H1 (cell line): ENCODE measurements at regions not wholly inside any gene's neighbourhood (a gene's known extent, or its start where the extent isn't known, plus 50 kb on each side); places are given as distances from the start of the nearest gene placed in this dataset.

Experiments
- CTCF ChIA-PET: fragments of 300-600 bp; sonication (Branson Sonifier 250); formaldehyde crosslinking; loops from one replicate; lab custom pipeline; 2021; ENCODE audit not compliant: partially characterized antibody; lab: Charles Lee
- POLR2A ChIA-PET: fragments of 300-600 bp; sonication (Branson Sonifier 250); formaldehyde crosslinking; loops from one replicate; lab custom pipeline; 2021; ENCODE audit warnings: inconsistent platforms; ENCODE audit not compliant: partially characterized antibody; lab: Charles Lee
- DNase-seq, 2 experiments: peaks; one replicate each; pipeline versions ENCODE4 v3.0.0 to v3.0.0-alpha.2; 2010 to 2022; ENCODE audit warnings: low spot score in 2 of 2, low read depth in 1 of 2, mixed read lengths in 1 of 2
- FAIRE-seq: peaks from 2 replicates; lab custom pipeline; 2011; peaks lifted over from hg19 to GRCh38; lab: Jason Lieb, UNC
- H2AFZ ChIP-seq: 2 replicates; pipeline ENCODE4 v1.8.1; 2012; ENCODE audit warnings: low read length, inconsistent platforms
- H2AK5ac ChIP-seq: 2 replicates; pipeline ENCODE4 v1.6.1; 2013; ENCODE audit warnings: low read depth, low read length
- H2BK120ac ChIP-seq: replicated peaks from 2 replicates; pipeline ENCODE3; 2013; ENCODE audit warnings: low read depth, low read length, inconsistent platforms
- H2BK12ac ChIP-seq: 2 replicates; pipeline ENCODE4 v1.6.1; 2013; ENCODE audit warnings: low read depth, low read length
- H2BK15ac ChIP-seq: 2 replicates; pipeline ENCODE4 v1.6.1; 2013; ENCODE audit warnings: low read length
- H2BK20ac ChIP-seq: 2 replicates; pipeline ENCODE4 v1.6.1; 2013; ENCODE audit warnings: low read length
- H2BK5ac ChIP-seq: 2 replicates; pipeline ENCODE4 v1.6.1; 2013; ENCODE audit warnings: low read depth, low read length
- H3K14ac ChIP-seq: 2 replicates; pipeline ENCODE4 v1.6.1; 2013; ENCODE audit warnings: inconsistent platforms; ENCODE audit not compliant: insufficient read length
- H3K18ac ChIP-seq: 2 replicates; pipeline ENCODE4 v1.6.1; 2013; ENCODE audit warnings: low read length; ENCODE audit errors: extremely low read depth
- H3K23ac ChIP-seq: 2 replicates; pipeline ENCODE4 v1.6.1; 2013; ENCODE audit warnings: inconsistent platforms; ENCODE audit not compliant: insufficient read length
- H3K23me2 ChIP-seq: 2 replicates; pipeline ENCODE4 v1.6.1; 2013; ENCODE audit warnings: low read depth, low read length
- H3K27ac ChIP-seq: 2 replicates; pipeline ENCODE4 v1.6.1; 2011; ENCODE audit warnings: low read depth, low read length, inconsistent platforms
- H3K27me3 ChIP-seq, 4 experiments: replicated peaks in 1 of 4; 1 replicate in 1 of 4; 2 replicates in 3 of 4; pipeline versions ENCODE4 v1.6.1 to v1.8.1; 2011 to 2013; ENCODE audit warnings: low read length in 3 of 4, mild to moderate bottlenecking in 3 of 4, inconsistent platforms in 2 of 4, mixed read lengths in 2 of 4, moderate library complexity in 1 of 4; ENCODE audit not compliant: control insufficient read depth in 3 of 4, insufficient read depth in 3 of 4; ENCODE audit errors: extremely low read depth in 1 of 4
- H3K36me3 ChIP-seq, 4 experiments: 2 replicates each; pipeline versions ENCODE4 v1.6.1 to v1.8.1; 2011 to 2013; ENCODE audit warnings: mild to moderate bottlenecking in 4 of 4, low read length in 3 of 4, moderate library complexity in 2 of 4, control low read depth in 1 of 4, inconsistent platforms in 1 of 4; ENCODE audit not compliant: insufficient read depth in 4 of 4, control insufficient read depth in 2 of 4
- H3K4ac ChIP-seq: replicated peaks from 2 replicates; pipeline ENCODE3; 2013; ENCODE audit warnings: low read length, low read depth, mixed read lengths, inconsistent platforms; ENCODE audit not compliant: insufficient read length
- H3K4me1 ChIP-seq, 4 experiments: replicated peaks in 1 of 4; 1 replicate in 1 of 4; 2 replicates in 3 of 4; pipeline versions ENCODE4 v1.6.1 to v1.8.1; 2011 to 2013; ENCODE audit warnings: low read length in 3 of 4, inconsistent platforms in 2 of 4, mixed read lengths in 1 of 4; ENCODE audit not compliant: insufficient read depth in 4 of 4, control insufficient read depth in 3 of 4
- H3K4me2 ChIP-seq, 2 experiments: 2 replicates each; pipeline versions ENCODE4 v1.6.1 to v1.8.1; 2011 to 2013; ENCODE audit warnings: low read depth in 2 of 2, low read length in 2 of 2, control low read depth in 1 of 2, inconsistent platforms in 1 of 2, mild to moderate bottlenecking in 1 of 2; ENCODE audit not compliant: insufficient read depth in 1 of 2
- H3K4me3 ChIP-seq, 4 experiments: fragments of 200-600, 300-600 bp in 1 of 4; sonication (generic), shearing (Covaris generic), sonication (Bioruptor Twin) in 1 of 4; 2 replicates each; pipeline versions ENCODE4 v1.5.1 to v1.8.1; 2011 to 2016; ENCODE audit warnings: low read length in 4 of 4, low read depth in 3 of 4, control low read depth in 2 of 4, inconsistent platforms in 2 of 4, mild to moderate bottlenecking in 2 of 4, mixed read lengths in 1 of 4, moderate library complexity in 1 of 4; ENCODE audit not compliant: insufficient read depth in 2 of 4; ENCODE audit errors: extremely low read depth in 1 of 4
- H3K56ac ChIP-seq: replicated peaks from 2 replicates; pipeline ENCODE3; 2013; ENCODE audit warnings: low read depth, mild to moderate bottlenecking, mixed read lengths, low read length, inconsistent platforms; ENCODE audit not compliant: insufficient read length
- H3K79me1 ChIP-seq: 2 replicates; pipeline ENCODE4 v1.6.1; 2013; ENCODE audit warnings: low read depth, low read length, control low read depth
- H3K79me2 ChIP-seq, 2 experiments: 2 replicates each; pipeline versions ENCODE4 v1.6.1 to v1.8.1; 2012 to 2013; ENCODE audit warnings: low read length in 2 of 2, mild to moderate bottlenecking in 2 of 2, inconsistent platforms in 1 of 2; ENCODE audit not compliant: insufficient read depth in 2 of 2, control insufficient read depth in 1 of 2
- H3K9ac ChIP-seq, 4 experiments: replicated peaks in 1 of 4; 1 replicate in 1 of 4; 2 replicates in 3 of 4; pipeline versions ENCODE4 v1.6.1 to v1.8.1; 2011 to 2013; ENCODE audit warnings: low read depth in 3 of 4, low read length in 3 of 4, control low read depth in 2 of 4, mild to moderate bottlenecking in 2 of 4, moderate library complexity in 2 of 4, inconsistent platforms in 1 of 4; ENCODE audit errors: extremely low read depth in 1 of 4
- H3K9me3 ChIP-seq, 2 experiments: 2 replicates each; pipeline versions ENCODE4 v1.6.1 to v1.8.1; 2012 to 2013; ENCODE audit warnings: mild to moderate bottlenecking in 2 of 2, moderate library complexity in 2 of 2, control low read depth in 1 of 2, inconsistent platforms in 1 of 2, low read depth in 1 of 2, low read length in 1 of 2, mixed read lengths in 1 of 2; ENCODE audit not compliant: insufficient read depth in 2 of 2
- H4K20me1 ChIP-seq, 2 experiments: replicated peaks in 1 of 2; 2 replicates each; pipeline versions ENCODE3 to v1.8.1; 2011 to 2013; ENCODE audit warnings: inconsistent platforms in 2 of 2, low read length in 2 of 2, mild to moderate bottlenecking in 1 of 2; ENCODE audit not compliant: insufficient read depth in 2 of 2, control insufficient read depth in 1 of 2
- H4K5ac ChIP-seq: 2 replicates; pipeline ENCODE4 v1.6.1; 2013; ENCODE audit warnings: low read length, low read depth, mixed read lengths, inconsistent platforms; ENCODE audit not compliant: insufficient read length
- H4K8ac ChIP-seq: 2 replicates; pipeline ENCODE4 v1.8.0; 2013; ENCODE audit warnings: mild to moderate bottlenecking, moderate library complexity, low read length, inconsistent platforms; ENCODE audit not compliant: insufficient read depth; ENCODE audit errors: extremely low read depth
- H4K91ac ChIP-seq: replicated peaks from 2 replicates; pipeline ENCODE3; 2013; ENCODE audit warnings: low read length, mixed read lengths, inconsistent platforms; ENCODE audit not compliant: insufficient read length
- CBX5 ChIP-seq: fragments of 300-800, 300-1000 bp; sonication (generic); IDR thresholded peaks from 2 replicates; pipeline ENCODE4 v1.7.1; 2016; ENCODE audit warnings: antibody characterized with exemption, low read length, low read depth
- CEBPB ChIP-seq: IDR thresholded peaks from 2 replicates; pipeline ENCODE4 v1.6.1; 2012; ENCODE audit warnings: low read depth, low read length
- CHD1 ChIP-seq: IDR thresholded peaks from 2 replicates; pipeline ENCODE4 v1.6.1; 2012; ENCODE audit warnings: low read depth, low read length, improper control_type of control experiment
- CTCF ChIP-seq, 3 experiments: IDR thresholded peaks; 1 replicate in 2 of 3; 2 replicates in 1 of 3; pipeline versions ENCODE4 v1.5.1 to v1.6.1; 2011; ENCODE audit warnings: low read length in 3 of 3, mild to moderate bottlenecking in 3 of 3, inconsistent platforms in 2 of 3, low read depth in 1 of 3, moderate library complexity in 1 of 3; ENCODE audit not compliant: insufficient read depth in 1 of 3; ENCODE audit errors: control extremely low read depth in 1 of 3
- EZH2 ChIP-seq: fragments of 200-600 bp; sonication (generic); IDR thresholded peaks from 2 replicates; pipeline ENCODE4 v1.7.1; 2012; ENCODE audit warnings: low read depth, mild to moderate bottlenecking, moderate library complexity, low read length, inconsistent platforms; ENCODE audit not compliant: severe bottlenecking
- GABPA ChIP-seq: IDR thresholded peaks from 2 replicates; pipeline ENCODE4 v1.6.1; 2011; ENCODE audit warnings: mild to moderate bottlenecking, low read length, moderate library complexity, borderline replicate concordance; ENCODE audit not compliant: insufficient read depth
- KDM1A ChIP-seq: fragments of 200-600, 300-600 bp; sonication (generic); IDR thresholded peaks from 2 replicates; pipeline ENCODE4 v1.7.1; 2016; ENCODE audit warnings: mild to moderate bottlenecking, low read length, borderline replicate concordance
- KDM5A ChIP-seq: fragments of 200-600 bp; IDR thresholded peaks from 2 replicates; pipeline ENCODE4 v1.7.1; 2012; ENCODE audit warnings: mild to moderate bottlenecking, low read length, inconsistent platforms, mixed read lengths
- POLR2A ChIP-seq, 2 experiments: IDR thresholded peaks; 1 replicate in 1 of 2; 2 replicates in 1 of 2; pipeline ENCODE4 v1.6.1; 2011; ENCODE audit warnings: low read depth in 2 of 2, low read length in 2 of 2, mild to moderate bottlenecking in 2 of 2; ENCODE audit errors: control extremely low read depth in 1 of 2
- SRF ChIP-seq: IDR thresholded peaks from 2 replicates; pipeline ENCODE4 v1.6.1; 2011; ENCODE audit warnings: mild to moderate bottlenecking, low read depth, low read length, moderate library complexity
- TAF7 ChIP-seq: optimal IDR thresholded peaks from 2 replicates; pipeline ENCODE3; 2011; ENCODE audit warnings: low read depth, mild to moderate bottlenecking, inconsistent platforms, low read length, moderate library complexity, borderline replicate concordance
- TBP ChIP-seq: IDR thresholded peaks from 2 replicates; pipeline ENCODE4 v1.6.1; 2011; ENCODE audit warnings: low read depth, low read length, improper control_type of control experiment
- TCF12 ChIP-seq: IDR thresholded peaks from 2 replicates; pipeline ENCODE4 v1.6.1; 2011; ENCODE audit warnings: low read depth, mild to moderate bottlenecking, low read length
- WGBS, 2 experiments: shearing (Covaris generic) in 1 of 2; methylation state at CpG; one replicate each; pipeline versions ENCODE4 v1.1.6 to v1.1.7; 2013 to 2015; ENCODE audit warnings: low lambda C conversion rate in 2 of 2, mixed read lengths in 2 of 2, inconsistent platforms in 1 of 2, low coverage in 1 of 2, missing lambda C conversion rate in 1 of 2; ENCODE audit not compliant: insufficient replicate concordance in 2 of 2, insufficient coverage in 1 of 2, insufficient read length in 1 of 2; ENCODE audit errors: extremely low coverage in 1 of 2, missing lambda C conversion rate in 1 of 2; 5-methylcytosine and 5-hydroxymethylcytosine counted together

GRCh38 chr21:20334585-20334984 lies 663.6 kb upstream of the NCAM2 start:
- H3K14ac ChIP-seq = no peak overlapping the region
- H3K23ac ChIP-seq = no peak overlapping the region
- H3K4me2 ChIP-seq = no peak overlapping the region
- H2BK12ac ChIP-seq = no peak overlapping the region
- no peak overlapping the region for H2BK15ac ChIP-seq
- no peak overlapping the region for H3K56ac ChIP-seq
- 87% methylated on average over 2 of the region's 2 CpGs; no CpG with 5 or more reads in 1 of the 2 experiments for WGBS, 2 experiments
- no peak overlapping the region for H2BK5ac ChIP-seq
- no peaks in the 10 kb centered on the region for H3K79me2 ChIP-seq
- no peak overlapping the region for H4K91ac ChIP-seq
- H3K18ac ChIP-seq = no peak overlapping the region
- no peak overlapping the region for H3K4me3 ChIP-seq
- H3K4ac ChIP-seq = no peak overlapping the region
- H3K79me1 ChIP-seq = no peaks in the 10 kb centered on the region
- no peak overlapping the region for H3K9ac ChIP-seq
- no peak overlapping the region for H2AK5ac ChIP-seq
- H3K27me3 ChIP-seq = no peaks in the 10 kb centered on the region
- no peaks in the 10 kb centered on the region for H3K23me2 ChIP-seq
- H4K20me1 ChIP-seq = no peaks in the 10 kb centered on the region
- H3K36me3 ChIP-seq = no peaks in the 10 kb centered on the region
- POLR2A ChIA-PET = no interaction called here
- no peak overlapping the region for H4K8ac ChIP-seq
- H2BK120ac ChIP-seq = no peak overlapping the region
- FAIRE-seq (no peak), DNase-seq (no peak)
- H3K27ac ChIP-seq = no peak overlapping the region
- H3K4me1 ChIP-seq = no peaks in the 10 kb centered on the region
- H4K5ac ChIP-seq = no peak overlapping the region
- no peak overlapping the region for H2AFZ ChIP-seq
- peaks cover 0 to 3% of the 10 kb centered on the region in 2 experiments; a peak in 1 of 4 replicates for H3K9me3 ChIP-seq
- H2BK20ac ChIP-seq = no peak overlapping the region
- CTCF ChIA-PET = no interaction called here
- TF ChIP-seq CBX5 = no peak
- no peak for TF ChIP-seq GABPA
- no peak for TF ChIP-seq KDM1A
- no peak for TF ChIP-seq TCF12
- no peak for TF ChIP-seq CEBPB
- TF ChIP-seq CTCF (IDR thresholded peaks at IDR 0.05; ENCODE audit: control extremely low read depth in 1 of 3, insufficient read depth in 1 of 3, low read depth in 1 of 3, low read length in 3 of 3) = no peak
- no peak for TF ChIP-seq EZH2
- TF ChIP-seq TAF7 = no peak
- TF ChIP-seq KDM5A = no peak
- no peak for TF ChIP-seq SRF
- TF ChIP-seq TBP = no peak
- TF ChIP-seq POLR2A (IDR thresholded peaks at IDR 0.05; ENCODE audit: control extremely low read depth in 1 of 2, low read depth in 2 of 2, low read length in 2 of 2) = no peak
- no peak for TF ChIP-seq CHD1
